Testis (tissue), 2 donors: ENCODE measurements at regions not wholly inside any gene's neighbourhood (a gene's known extent, or its start where the extent isn't known, plus 50 kb on each side); places are given as distances from the start of the nearest gene placed in this dataset.
"Not testable (repeated sequence)": the region's sequence is repeated elsewhere in the genome, so short reads cannot be mapped to it uniquely, and the experiment has no call there.

Experiments used
- DNase-seq: peaks from one replicate; pipeline ENCODE4 v3.0.0-alpha.2; 2019
- H3K27ac ChIP-seq, 2 donors: fragments of 200-600 bp; sonication (generic); one replicate each; pipeline ENCODE4 v1.5.1; 2019
- H3K27me3 ChIP-seq: fragments of 200-600 bp; sonication (generic); one replicate; pipeline ENCODE4 v1.5.1; 2019
- H3K36me3 ChIP-seq: fragments of 200-600 bp; sonication (generic); one replicate; pipeline ENCODE4 v1.5.1; 2017; ENCODE audit warnings: low read depth; ENCODE audit errors: missing control alignments
- H3K4me1 ChIP-seq: fragments of 200-600 bp; sonication (generic); one replicate; pipeline ENCODE4 v1.5.1; 2019
- H3K4me3 ChIP-seq, 2 donors: fragments of 200-600 bp; sonication (generic); one replicate each; pipeline ENCODE4 v1.5.1; 2017 to 2019
- H3K9me3 ChIP-seq: fragments of 200-600 bp; sonication (generic); one replicate; pipeline ENCODE4 v1.5.1; 2017
- POLR2A ChIP-seq: fragments of 450-650 bp; IDR thresholded peaks from one replicate; pipeline ENCODE4 v1.6.1; 2017; ENCODE audit warnings: antibody characterized with exemption, mild to moderate bottlenecking, moderate library complexity
- WGBS, 2 donors: methylation state at CpG; one replicate each; pipeline ENCODE4 v1.1.5; 2018; 5-methylcytosine and 5-hydroxymethylcytosine counted together
- intact Hi-C: fragments of 100-400 bp; cut with DNase I; formaldehyde crosslinking; loops from one replicate; pipeline ENCODE4 v1.15.1; 2023; ENCODE audit warnings: low total_unique reads
- TF ChIP-seq, protein P1 (sequence below), 3 experiments: fragments of 450-650 bp in 2 of 3; fragments of 200-600 bp in 1 of 3; sonication (generic) in 1 of 3; IDR thresholded peaks; one replicate each; pipeline ENCODE4 v1.5.1; 2016 to 2019; ENCODE audit warnings: antibody characterized with exemption in 3 of 3, mild to moderate bottlenecking in 2 of 3, moderate library complexity in 1 of 3

DNA sequence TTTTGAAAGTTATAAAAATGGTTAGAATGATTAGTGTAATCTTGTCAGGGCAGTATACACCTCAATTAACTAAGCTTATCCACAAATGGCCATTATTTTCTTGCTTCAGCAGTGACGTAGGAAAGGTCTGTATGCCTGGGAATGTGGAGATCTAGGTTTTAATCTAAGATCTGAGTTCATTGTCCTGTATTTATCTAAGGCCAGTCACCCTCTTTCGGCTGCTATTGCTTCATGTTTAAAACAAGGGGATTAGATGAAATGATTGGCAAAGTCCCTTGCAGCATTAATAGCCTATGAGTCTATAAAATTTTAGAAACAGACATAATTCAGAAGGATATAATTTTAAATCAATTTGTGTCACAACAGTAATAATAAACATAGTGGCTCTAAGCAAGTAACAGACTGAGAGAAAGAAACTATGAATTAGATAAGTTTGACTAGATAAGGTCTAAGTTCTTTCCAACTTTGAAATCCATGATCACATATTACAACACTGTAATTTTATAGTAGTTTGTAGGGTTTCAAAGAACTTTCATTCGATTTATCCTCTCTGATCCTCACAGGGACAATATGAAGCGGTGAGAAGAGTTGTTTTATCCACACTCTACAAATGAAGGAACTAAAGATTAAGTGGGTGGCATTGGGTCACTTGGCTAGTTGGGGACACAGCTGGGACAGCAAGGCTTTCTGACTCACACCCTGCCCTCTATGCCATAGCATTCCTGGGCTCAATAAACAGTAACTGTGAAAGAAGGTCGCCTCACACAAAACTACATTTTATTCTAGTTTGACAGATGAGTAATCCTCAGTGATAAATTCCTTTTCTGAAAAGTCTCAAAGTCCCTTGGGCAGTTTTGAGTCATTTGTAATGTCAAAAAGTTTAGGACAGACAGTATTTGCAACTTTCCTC is 60.6 kb upstream of the RDX start:
- Histone ChIP-seq H3K36me3 (no peaks in the 10 kb centered on the region), H3K4me1 (peaks cover 17% of the 10 kb centered on the region), H3K27me3 (no peaks in the 10 kb centered on the region), H3K9me3 (no peaks in the 10 kb centered on the region), H3K27ac (peak overlapping the region in 1 of 2 donors; percentile 55), H3K4me3 (no peak overlapping the region)
- intact Hi-C loops, result no loop called here
- WGBS, 2 donors, result 61 to 68% methylated on average over 5 of the region's 5 CpGs
- TF ChIP-seq, protein P1, sequence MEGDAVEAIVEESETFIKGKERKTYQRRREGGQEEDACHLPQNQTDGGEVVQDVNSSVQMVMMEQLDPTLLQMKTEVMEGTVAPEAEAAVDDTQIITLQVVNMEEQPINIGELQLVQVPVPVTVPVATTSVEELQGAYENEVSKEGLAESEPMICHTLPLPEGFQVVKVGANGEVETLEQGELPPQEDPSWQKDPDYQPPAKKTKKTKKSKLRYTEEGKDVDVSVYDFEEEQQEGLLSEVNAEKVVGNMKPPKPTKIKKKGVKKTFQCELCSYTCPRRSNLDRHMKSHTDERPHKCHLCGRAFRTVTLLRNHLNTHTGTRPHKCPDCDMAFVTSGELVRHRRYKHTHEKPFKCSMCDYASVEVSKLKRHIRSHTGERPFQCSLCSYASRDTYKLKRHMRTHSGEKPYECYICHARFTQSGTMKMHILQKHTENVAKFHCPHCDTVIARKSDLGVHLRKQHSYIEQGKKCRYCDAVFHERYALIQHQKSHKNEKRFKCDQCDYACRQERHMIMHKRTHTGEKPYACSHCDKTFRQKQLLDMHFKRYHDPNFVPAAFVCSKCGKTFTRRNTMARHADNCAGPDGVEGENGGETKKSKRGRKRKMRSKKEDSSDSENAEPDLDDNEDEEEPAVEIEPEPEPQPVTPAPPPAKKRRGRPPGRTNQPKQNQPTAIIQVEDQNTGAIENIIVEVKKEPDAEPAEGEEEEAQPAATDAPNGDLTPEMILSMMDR (IDR thresholded peaks at IDR 0.05), result no peak
- no peak for TF ChIP-seq POLR2A
- DNase-seq, result no peak

DNA sequence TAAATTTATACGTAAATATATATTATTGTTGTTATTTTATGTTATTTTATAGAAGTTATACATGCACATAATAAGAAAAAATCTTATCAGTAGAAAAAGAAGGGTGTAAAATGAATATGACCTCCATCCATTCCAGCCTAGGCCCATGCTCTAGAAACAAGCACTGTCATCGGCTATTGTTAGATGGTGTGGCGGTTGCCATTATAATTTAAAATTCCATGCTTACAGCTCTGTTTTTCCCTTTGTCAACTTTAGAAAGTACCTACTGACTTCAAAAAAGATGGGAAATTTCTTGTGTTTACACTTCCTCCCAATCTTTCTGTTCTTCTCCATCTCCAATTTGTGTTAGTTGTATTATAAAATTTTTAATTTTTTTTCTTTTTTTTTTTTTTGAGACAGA is 61.9 kb upstream of the RDX start:
- no peak for DNase-seq
- Histone ChIP-seq H3K4me1 (peaks cover 17% of the 10 kb centered on the region), H3K9me3 (no peaks in the 10 kb centered on the region), H3K36me3 (no peaks in the 10 kb centered on the region), H3K4me3 (no peak overlapping the region), H3K27me3 (no peaks in the 10 kb centered on the region), H3K27ac (no peak overlapping the region)
- 93 to 96% methylated on average over 3 of the region's 3 CpGs for WGBS, 2 donors
- intact Hi-C loops, result no loop called here
- no peak for TF ChIP-seq POLR2A
- TF ChIP-seq, protein P1 (IDR thresholded peaks at IDR 0.05), result no peak

DNA sequence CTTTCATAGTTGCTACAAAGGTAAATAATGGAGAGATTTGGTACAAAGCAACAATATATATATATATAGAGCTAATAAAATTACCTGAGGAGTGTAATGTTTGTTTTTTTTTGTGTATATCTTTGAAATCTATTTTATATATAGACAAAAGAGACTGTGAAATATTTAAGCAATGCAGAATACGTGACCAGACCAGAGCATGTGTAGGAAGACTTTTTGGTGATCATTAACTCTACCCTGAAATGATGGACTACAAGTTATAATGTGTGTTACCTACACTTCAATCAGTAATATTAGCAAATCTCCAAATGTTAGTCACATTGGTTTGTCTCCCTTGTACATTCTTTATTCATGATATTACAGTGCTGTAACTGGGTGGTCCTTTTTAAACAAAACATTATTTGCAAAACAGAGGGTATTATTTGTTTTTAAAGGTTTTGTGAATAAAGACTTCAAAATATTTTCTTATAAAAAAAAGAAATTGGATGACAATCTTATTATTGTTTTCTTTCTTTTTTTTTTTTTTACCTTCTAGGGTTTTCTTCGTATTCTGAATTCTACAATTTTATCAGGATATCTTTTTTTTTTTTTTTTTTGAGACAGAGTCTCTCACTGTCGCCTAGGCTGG is 64.5 kb upstream of the RDX start:
- intact Hi-C loops, H3K9me3 ChIP-seq, H3K27ac ChIP-seq, DNase-seq, H3K4me1 ChIP-seq, H3K27me3 ChIP-seq, H3K36me3 ChIP-seq, H3K4me3 ChIP-seq: not testable (repeated sequence)
- WGBS, 2 donors, result 72 to 77% methylated on average over 3 of the region's 3 CpGs

DNA sequence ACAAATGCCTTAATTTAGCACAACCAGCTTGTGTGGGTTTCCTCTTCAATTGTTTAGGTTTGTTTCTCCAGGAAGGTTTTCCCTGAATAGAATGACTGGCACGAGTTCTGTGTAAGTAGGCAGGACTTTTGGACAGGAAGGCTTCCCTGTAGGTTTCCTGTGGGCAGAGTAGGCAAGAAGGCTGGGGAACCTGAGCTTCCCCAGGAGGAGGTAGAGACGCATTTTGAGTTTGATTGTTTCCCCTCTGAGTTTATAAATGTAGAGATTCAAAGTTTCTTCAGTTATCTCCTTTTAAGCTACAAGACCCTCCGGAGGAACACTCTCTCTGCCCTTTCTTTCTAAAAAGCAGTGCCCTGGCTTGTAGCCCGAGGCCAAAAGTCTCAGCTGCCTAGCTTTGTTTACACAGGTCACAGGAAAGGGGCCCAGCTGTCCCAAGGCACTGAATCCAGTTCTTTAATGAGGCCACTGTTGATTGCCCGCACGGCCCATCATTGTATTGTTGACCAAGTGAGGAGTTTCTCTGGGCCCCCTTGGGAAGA is 66.6 kb upstream of the RDX start:
- no peak for DNase-seq
- peak overlapping the region in 1 of 2 donors; percentile 47 for H3K27ac ChIP-seq
- no peaks in the 10 kb centered on the region for H3K9me3 ChIP-seq
- no peak for TF ChIP-seq POLR2A
- TF ChIP-seq, protein P1 (IDR thresholded peaks at IDR 0.05), result no peak
- H3K4me3 ChIP-seq, result no peak overlapping the region
- H3K36me3 ChIP-seq, result no peaks in the 10 kb centered on the region
- H3K4me1 ChIP-seq, result peaks cover 8% of the 10 kb centered on the region
- no peaks in the 10 kb centered on the region for H3K27me3 ChIP-seq
- intact Hi-C loops, result no loop called here
- WGBS, 2 donors, result 20 to 31% methylated on average over 6 of the region's 6 CpGs

DNA sequence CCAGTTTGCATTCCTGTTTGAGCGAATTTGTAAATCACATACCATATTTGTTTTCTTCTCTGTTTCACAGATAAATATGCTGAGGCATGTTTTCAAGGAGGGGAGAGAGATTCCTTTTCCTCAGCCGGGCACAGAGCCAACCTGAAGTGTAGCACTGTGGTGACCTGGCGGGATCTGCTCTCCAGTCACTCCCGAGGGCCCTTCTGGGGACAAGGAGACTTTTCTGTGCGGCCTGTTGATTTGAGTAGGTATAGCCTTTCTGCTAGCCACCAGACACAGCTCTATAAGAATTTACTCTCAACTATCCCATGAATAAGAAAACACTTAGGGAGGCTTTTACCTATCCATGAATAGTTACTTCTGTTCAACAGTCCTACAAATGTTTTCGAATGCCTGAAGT is 63.5 kb upstream of the FDX1 start:
- no peaks in the 10 kb centered on the region for H3K9me3 ChIP-seq
- peak; percentile 84 for DNase-seq
- H3K4me1 ChIP-seq, result peaks cover 8% of the 10 kb centered on the region
- no peak overlapping the region for H3K4me3 ChIP-seq
- peak overlapping the region; percentile 61 to 62 for H3K27ac ChIP-seq
- TF ChIP-seq POLR2A, result no peak
- 39 to 51% methylated on average over 6 of the region's 6 CpGs for WGBS, 2 donors
- intact Hi-C loops, result no loop called here
- H3K36me3 ChIP-seq, result no peaks in the 10 kb centered on the region
- no peaks in the 10 kb centered on the region for H3K27me3 ChIP-seq
